Body of pancreas (tissue), 4 donors: ENCODE measurements at regions not wholly inside any gene's neighbourhood (a gene's known extent, or its start where the extent isn't known, plus 50 kb on each side); places are given as distances from the start of the nearest gene placed in this dataset.
"Not testable (repeated sequence)": the region's sequence is repeated elsewhere in the genome, so short reads cannot be mapped to it uniquely, and the experiment has no call there.

ENCODE experiments used
- ATAC-seq: fragments of 150-250 bp; one replicate; pipeline ENCODE4 v1.9.1; 2016
- DNase-seq, 4 donors: peaks; one replicate each; pipeline ENCODE4 v3.0.0-alpha.2; 2019
- H3K27ac ChIP-seq, 4 donors: fragments of 200-600 bp; sonication (generic); 1 replicate in 3 of 4; 2 replicates in 1 of 4; pipeline versions ENCODE4 v1.5.1 to v1.6.1; 2016 to 2019; ENCODE audit warnings: mild to moderate bottlenecking in 1 of 4, mixed read lengths in 1 of 4, moderate library complexity in 1 of 4
- H3K27me3 ChIP-seq, 2 donors: fragments of 200-600 bp; sonication (generic); one replicate each; pipeline ENCODE4 v1.6.0; 2016; ENCODE audit warnings: mild to moderate bottlenecking in 1 of 2
- H3K36me3 ChIP-seq, 2 donors: fragments of 200-600 bp; sonication (generic); replicated peaks in 1 of 2; 2 replicates each; pipeline ENCODE4 v1.5.1; 2016; ENCODE audit warnings: low read depth in 2 of 2; ENCODE audit not compliant: insufficient read depth in 1 of 2
- H3K4me1 ChIP-seq: fragments of 200-600 bp; sonication (generic); one replicate; pipeline ENCODE4 v1.6.0; 2016
- H3K4me3 ChIP-seq, 2 donors: fragments of 200-600 bp; sonication (generic); 1 replicate in 1 of 2; 2 replicates in 1 of 2; pipeline ENCODE4 v1.5.1; 2016 to 2019
- H3K9me3 ChIP-seq, 3 donors: fragments of 200-600 bp; sonication (generic); 1 replicate in 2 of 3; 2 replicates in 1 of 3; pipeline ENCODE4 v1.5.1; 2016
- CTCF ChIP-seq, 7 experiments: fragments of 450-650 bp in 4 of 7; fragments of 200-600 bp in 3 of 7; sonication (generic) in 3 of 7; IDR thresholded peaks; one replicate each; pipeline ENCODE4 v1.5.1; 2016 to 2019; ENCODE audit warnings: antibody characterized with exemption in 7 of 7
- POLR2A ChIP-seq, 3 donors: fragments of 450-650 bp; IDR thresholded peaks; one replicate each; pipeline ENCODE4 v1.6.1; 2016; ENCODE audit warnings: antibody characterized with exemption in 3 of 3, mild to moderate bottlenecking in 2 of 3
- WGBS, 2 donors: methylation state at CpG; one replicate each; pipeline ENCODE4 v1.1.5; 2017; 5-methylcytosine and 5-hydroxymethylcytosine counted together
- intact Hi-C: fragments of 100-400 bp; cut with DNase I; formaldehyde crosslinking; loops from one replicate; pipeline ENCODE4 v1.15.1; 2023

- Histone ChIP-seq H3K9me3 (no peaks in the 10 kb centered on the region), H3K27ac (no peak overlapping the region), H3K4me3 (no peak overlapping the region), H3K27me3 (no peaks in the 10 kb centered on the region), H3K36me3 (no peaks in the 10 kb centered on the region), H3K4me1 (no peaks in the 10 kb centered on the region)
- no peak for ATAC-seq
- TF ChIP-seq CTCF (IDR thresholded peaks at IDR 0.05) (no peak), POLR2A (IDR thresholded peaks at IDR 0.05) (no peak)
- no peak for DNase-seq
- intact Hi-C loops, result no loop called here
- 60 to 66% methylated on average over 7 of the region's 7 CpGs for WGBS, 2 donors
Measured at GRCh38 chr21:35274923-35275322, 225.8 kb upstream of the RUNX1 start.

DNA sequence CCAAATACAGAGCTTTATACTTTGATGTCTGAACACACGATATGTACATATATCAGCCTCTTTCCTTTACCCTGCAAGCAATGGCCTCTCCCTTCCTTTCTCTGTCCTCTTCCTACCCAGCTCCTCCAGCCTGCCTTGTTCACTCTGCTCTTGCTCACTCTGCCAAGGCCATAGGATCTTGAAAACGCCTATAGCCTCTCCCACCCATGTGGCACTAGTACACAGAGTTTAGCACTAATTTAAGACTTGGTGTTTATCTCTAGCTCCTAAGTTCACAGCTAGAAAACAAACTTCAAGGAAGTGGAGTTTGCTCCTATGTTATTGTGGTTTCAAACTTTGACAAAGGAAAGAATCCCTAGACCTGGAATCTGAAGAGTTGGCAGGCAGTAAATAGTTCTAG is 225.0 kb upstream of the RUNX1 start:
- intact Hi-C loops, result no loop called here
- ATAC-seq, result no peak
- no peak for DNase-seq
- no peaks in the 10 kb centered on the region for H3K27me3 ChIP-seq
- no peak overlapping the region for H3K27ac ChIP-seq
- 67 to 68% methylated on average over 2 of the region's 2 CpGs for whole genome bisulfite sequencing, 2 donors
- TF ChIP-seq CTCF (IDR thresholded peaks at IDR 0.05) (no peak), POLR2A (IDR thresholded peaks at IDR 0.05) (no peak)
- no peak overlapping the region for H3K4me3 ChIP-seq
- no peaks in the 10 kb centered on the region for H3K9me3 ChIP-seq
- no peaks in the 10 kb centered on the region for H3K4me1 ChIP-seq
- H3K36me3 ChIP-seq, result no peaks in the 10 kb centered on the region

DNA sequence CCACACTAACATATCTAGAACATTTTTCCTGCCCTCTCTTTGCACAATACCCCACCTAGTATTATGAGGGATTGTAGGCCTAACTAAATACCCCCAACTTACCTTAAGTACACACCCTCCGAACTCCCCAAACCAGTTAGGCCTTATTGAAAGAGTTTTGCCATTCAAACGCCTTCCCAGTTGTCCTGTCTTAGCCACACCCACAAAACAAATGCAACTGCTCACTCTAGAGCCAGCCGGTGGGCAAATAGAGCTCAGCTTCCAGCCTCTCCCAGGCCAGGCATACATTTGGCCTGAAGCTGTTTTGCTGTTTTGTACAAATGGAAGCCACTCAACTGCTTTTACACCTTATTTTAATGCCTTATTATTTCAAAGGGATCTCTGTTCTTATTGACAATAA is 224.2 kb upstream of the RUNX1 start:
- ATAC-seq (no peak), DNase-seq (no peak)
- no peak for TF ChIP-seq POLR2A (IDR thresholded peaks at IDR 0.05)
- TF ChIP-seq CTCF (IDR thresholded peaks at IDR 0.05), result no peak
- Histone ChIP-seq H3K4me1 (no peaks in the 10 kb centered on the region), H3K4me3 (no peak overlapping the region), H3K9me3 (no peaks in the 10 kb centered on the region), H3K27ac (no peak overlapping the region), H3K27me3 (no peaks in the 10 kb centered on the region), H3K36me3 (no peaks in the 10 kb centered on the region)
- 62 to 69% methylated on average over 3 of the region's 3 CpGs for WGBS, 2 donors
- intact Hi-C loops, result no loop called here

DNA sequence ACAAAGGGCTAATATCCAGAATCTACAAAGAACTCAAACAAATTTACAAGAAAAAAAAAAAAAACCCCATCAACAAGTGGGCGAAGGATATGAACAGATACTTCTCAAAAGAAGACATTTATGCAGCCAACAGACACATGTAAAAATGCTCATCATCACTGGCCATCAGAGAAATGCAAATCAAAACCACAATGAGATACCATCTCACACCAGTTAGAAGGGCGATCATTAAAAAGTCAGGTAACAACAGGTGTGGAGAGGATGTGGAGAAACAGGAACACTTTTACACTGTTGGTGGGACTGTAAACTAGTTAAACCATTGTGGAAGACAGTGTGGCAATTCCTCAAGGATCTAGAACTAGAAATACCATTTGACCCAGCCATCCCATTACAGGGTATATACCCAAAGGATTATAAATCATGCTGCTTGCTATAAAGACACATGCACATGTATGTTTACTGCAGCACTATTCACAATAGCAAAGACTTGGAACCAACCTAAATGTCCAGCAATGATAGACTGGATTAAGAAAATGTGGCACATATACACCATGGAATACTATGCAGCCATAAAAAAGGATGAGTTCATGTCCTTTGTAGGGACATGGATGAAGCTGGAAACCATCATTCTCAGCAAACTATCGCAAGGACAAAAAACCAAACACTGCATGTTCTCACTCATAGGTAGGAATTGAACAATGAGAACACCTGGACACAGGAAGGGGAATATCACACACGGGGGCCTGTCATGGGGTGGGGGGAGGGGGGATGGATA is 222.4 kb upstream of the RUNX1 start:
- H3K4me3 ChIP-seq, DNase-seq, H3K4me1 ChIP-seq, ATAC-seq, H3K36me3 ChIP-seq, H3K9me3 ChIP-seq, intact Hi-C loops, H3K27me3 ChIP-seq, H3K27ac ChIP-seq: not testable (repeated sequence)
- WGBS, 2 donors, result 94% methylated on average over 4 of the region's 4 CpGs

- TF ChIP-seq POLR2A (IDR thresholded peaks at IDR 0.05) (no peak), CTCF (IDR thresholded peaks at IDR 0.05) (no peak)
- Histone ChIP-seq H3K4me1 (no peaks in the 10 kb centered on the region), H3K4me3 (no peak overlapping the region), H3K27ac (no peak overlapping the region), H3K9me3 (no peaks in the 10 kb centered on the region), H3K36me3 (no peaks in the 10 kb centered on the region), H3K27me3 (no peaks in the 10 kb centered on the region)
- WGBS, 2 donors, result 65 to 74% methylated on average over 4 of the region's 4 CpGs
- ATAC-seq, result no peak
- no peak for DNase-seq
- intact Hi-C loops, result no loop called here
Measured at GRCh38 chr21:35268817-35269216, 219.7 kb upstream of the RUNX1 start.
